ENCODE measurements at regions not wholly inside any gene's neighbourhood (a gene's known extent, or its start where the extent isn't known, plus 50 kb on each side); places are given as distances from the start of the nearest gene placed in this dataset.

DNA sequence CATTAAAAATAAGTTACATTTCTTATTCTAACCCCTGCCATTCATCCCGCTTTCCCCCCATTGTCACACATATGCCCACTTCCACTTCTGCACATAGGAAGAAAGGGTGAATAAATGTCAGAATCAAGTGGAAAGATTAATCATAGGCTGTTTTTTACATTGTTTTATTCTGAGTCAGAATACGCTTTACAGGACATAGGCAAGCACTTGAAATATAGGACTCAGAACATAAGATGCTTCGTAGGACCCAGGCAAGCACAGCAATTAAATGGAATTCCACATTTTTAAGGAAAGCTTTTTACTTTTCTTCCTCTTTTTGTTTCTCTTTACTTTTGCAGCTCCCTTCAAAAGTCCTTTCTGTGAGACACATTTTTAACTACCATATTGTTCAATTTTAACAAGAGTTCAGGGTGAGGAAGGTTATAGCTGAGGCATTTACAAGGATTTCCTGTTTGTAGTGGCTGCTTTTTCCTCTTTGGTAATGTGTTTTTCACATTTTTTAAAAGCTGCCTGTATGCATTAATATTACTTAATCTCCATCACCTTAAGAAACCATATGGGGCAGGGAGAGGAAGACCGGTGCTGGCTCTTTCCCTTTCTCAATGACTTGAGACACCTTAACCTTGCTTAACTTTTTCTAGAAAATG lies 130.0 kb downstream of the TES start:
- DNase-seq (ENCODE audit: low read depth): no peak
- Histone ChIP-seq H3K4me3 (ENCODE audit: low read depth, low read length) (no peak overlapping the region), H3K36me3 (ENCODE audit: control insufficient read depth, insufficient read depth, low read length) (no peaks in the 10 kb centered on the region), H3K27me3 (ENCODE audit: control insufficient read depth, insufficient read depth, low read length) (no peaks in the 10 kb centered on the region)
- ChIA-PET CTCF (interaction anchor here (1.3 to 1.5 kb wide), 2 partner anchors 9 to 11 kb away, joined by 3 to 5 read pairs; no protein-coding TSS in a partner anchor), POLR2A (interaction anchor here (1.1 kb wide), 1 partner anchor 186 kb away, joined by 3 read pairs; no protein-coding TSS in a partner anchor)
- TF ChIP-seq, protein P1, sequence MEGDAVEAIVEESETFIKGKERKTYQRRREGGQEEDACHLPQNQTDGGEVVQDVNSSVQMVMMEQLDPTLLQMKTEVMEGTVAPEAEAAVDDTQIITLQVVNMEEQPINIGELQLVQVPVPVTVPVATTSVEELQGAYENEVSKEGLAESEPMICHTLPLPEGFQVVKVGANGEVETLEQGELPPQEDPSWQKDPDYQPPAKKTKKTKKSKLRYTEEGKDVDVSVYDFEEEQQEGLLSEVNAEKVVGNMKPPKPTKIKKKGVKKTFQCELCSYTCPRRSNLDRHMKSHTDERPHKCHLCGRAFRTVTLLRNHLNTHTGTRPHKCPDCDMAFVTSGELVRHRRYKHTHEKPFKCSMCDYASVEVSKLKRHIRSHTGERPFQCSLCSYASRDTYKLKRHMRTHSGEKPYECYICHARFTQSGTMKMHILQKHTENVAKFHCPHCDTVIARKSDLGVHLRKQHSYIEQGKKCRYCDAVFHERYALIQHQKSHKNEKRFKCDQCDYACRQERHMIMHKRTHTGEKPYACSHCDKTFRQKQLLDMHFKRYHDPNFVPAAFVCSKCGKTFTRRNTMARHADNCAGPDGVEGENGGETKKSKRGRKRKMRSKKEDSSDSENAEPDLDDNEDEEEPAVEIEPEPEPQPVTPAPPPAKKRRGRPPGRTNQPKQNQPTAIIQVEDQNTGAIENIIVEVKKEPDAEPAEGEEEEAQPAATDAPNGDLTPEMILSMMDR (IDR thresholded peaks at IDR 0.05; ENCODE audit: insufficient read depth, low read depth, low read length): no peak

- ChIA-PET CTCF (interaction anchor here (1.3 to 1.5 kb wide), 2 partner anchors 8 to 12 kb away, joined by 3 to 5 read pairs; no protein-coding TSS in a partner anchor), POLR2A (no interaction called here)
- TF ChIP-seq, protein P1 (IDR thresholded peaks at IDR 0.05; ENCODE audit: insufficient read depth, low read depth, low read length): no peak
- no peak for DNase-seq (ENCODE audit: low read depth)
- H3K36me3 ChIP-seq (ENCODE audit: control insufficient read depth, insufficient read depth, low read length): no peaks in the 10 kb centered on the region
- no peak overlapping the region for H3K4me3 ChIP-seq (ENCODE audit: low read depth, low read length)
- no peaks in the 10 kb centered on the region for H3K27me3 ChIP-seq (ENCODE audit: control insufficient read depth, insufficient read depth, low read length)
Observed at GRCh38 chr7:116340943-116341907, 130.9 kb downstream of the TES start.

GRCh38 chr7:116342125-116342524 lies 131.8 kb downstream of the TES start:
- ChIA-PET CTCF (no interaction called here), POLR2A (no interaction called here)
- Histone ChIP-seq H3K4me3 (ENCODE audit: low read depth, low read length) (no peak overlapping the region), H3K27me3 (ENCODE audit: control insufficient read depth, insufficient read depth, low read length) (no peaks in the 10 kb centered on the region), H3K36me3 (ENCODE audit: control insufficient read depth, insufficient read depth, low read length) (no peaks in the 10 kb centered on the region)
- TF ChIP-seq, protein P1 (IDR thresholded peaks at IDR 0.05; ENCODE audit: insufficient read depth, low read depth, low read length): no peak
- no peak for DNase-seq (ENCODE audit: low read depth)

DNA sequence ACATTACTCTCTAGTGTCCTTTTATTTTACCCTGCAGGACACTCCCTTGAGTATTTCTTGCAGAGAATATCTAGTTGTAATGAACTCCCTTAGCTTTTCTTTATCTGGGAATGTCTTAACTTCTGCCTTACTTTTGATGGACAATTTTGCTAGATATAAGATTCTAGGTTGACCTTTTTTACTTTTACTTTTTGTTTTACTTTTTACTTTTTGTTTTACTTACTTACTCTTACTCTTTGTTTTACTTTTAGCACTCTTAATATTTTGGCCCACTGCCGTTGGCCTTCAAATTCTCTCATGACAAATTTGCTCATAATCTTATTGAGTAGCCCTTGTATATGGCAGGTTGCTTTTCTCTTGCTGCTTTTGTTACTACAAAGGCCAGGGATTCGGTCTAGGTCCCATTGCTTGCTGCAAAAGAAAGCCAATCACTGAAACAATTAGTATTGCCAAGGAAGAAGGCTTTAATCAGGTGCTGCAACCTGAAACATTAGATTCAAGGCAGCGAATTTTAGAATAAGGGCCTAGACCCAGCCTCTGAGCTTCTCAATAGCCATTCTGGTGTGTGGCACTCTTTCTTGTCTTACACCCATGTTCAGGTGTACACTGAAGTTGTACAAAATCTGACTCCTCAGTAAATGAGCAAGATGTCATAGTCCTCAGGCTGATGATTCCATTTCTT lies 137.0 kb downstream of the TES start:
- POLR2A ChIA-PET: no interaction called here
- Histone ChIP-seq H3K36me3 (ENCODE audit: control insufficient read depth, insufficient read depth, low read length) (no peaks in the 10 kb centered on the region), H3K4me3 (ENCODE audit: low read depth, low read length) (no peak overlapping the region), H3K27me3 (ENCODE audit: control insufficient read depth, insufficient read depth, low read length) (no peaks in the 10 kb centered on the region)
- TF ChIP-seq, protein P1 (IDR thresholded peaks at IDR 0.05; ENCODE audit: insufficient read depth, low read depth, low read length): no peak
- CTCF ChIA-PET: interaction anchor here (0.6 to 1.1 kb wide), 2 partner anchors 79 to 130 kb away, joined by 3 read pairs; no protein-coding TSS in a partner anchor
- no peak for DNase-seq (ENCODE audit: low read depth)

GRCh38 chr7:116348346-116348745 lies 138.0 kb downstream of the TES start:
- TF ChIP-seq, protein P1 (IDR thresholded peaks at IDR 0.05; ENCODE audit: insufficient read depth, low read depth, low read length): no peak
- POLR2A ChIA-PET: no interaction called here
- CTCF ChIA-PET: no interaction called here

More at GRCh38 chr7:116348346-116348745, 138.0 kb downstream of the TES start:
- Histone ChIP-seq H3K4me3 (ENCODE audit: low read depth, low read length) (no peak overlapping the region), H3K27me3 (ENCODE audit: control insufficient read depth, insufficient read depth, low read length) (no peaks in the 10 kb centered on the region), H3K36me3 (ENCODE audit: control insufficient read depth, insufficient read depth, low read length) (no peaks in the 10 kb centered on the region)
- no peak for DNase-seq (ENCODE audit: low read depth)
